ENCODE measurements at regions not wholly inside any gene's neighbourhood (a gene's known extent, or its start where the extent isn't known, plus 50 kb on each side); places are given as distances from the start of the nearest gene placed in this dataset.

DNA sequence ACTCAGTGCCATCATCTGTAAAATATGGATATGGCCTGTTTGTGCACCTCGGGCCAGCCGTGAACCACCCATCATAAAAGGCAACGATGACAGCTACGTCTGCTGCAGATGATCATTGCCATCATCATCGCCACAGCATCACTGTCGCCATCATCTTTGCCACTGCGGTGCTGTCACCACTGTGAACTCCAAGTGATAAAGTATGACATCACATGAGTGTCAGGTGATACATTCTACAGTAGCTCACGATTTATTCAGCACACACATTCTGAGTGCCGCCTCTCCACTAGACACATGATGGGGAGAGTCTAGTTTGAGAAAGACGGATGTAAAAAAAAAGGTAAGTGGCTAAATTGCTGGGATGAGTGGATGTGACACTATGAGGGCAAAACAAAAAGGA lies 755.4 kb upstream of the RAB6C start:
- TF ChIP-seq, protein P1, sequence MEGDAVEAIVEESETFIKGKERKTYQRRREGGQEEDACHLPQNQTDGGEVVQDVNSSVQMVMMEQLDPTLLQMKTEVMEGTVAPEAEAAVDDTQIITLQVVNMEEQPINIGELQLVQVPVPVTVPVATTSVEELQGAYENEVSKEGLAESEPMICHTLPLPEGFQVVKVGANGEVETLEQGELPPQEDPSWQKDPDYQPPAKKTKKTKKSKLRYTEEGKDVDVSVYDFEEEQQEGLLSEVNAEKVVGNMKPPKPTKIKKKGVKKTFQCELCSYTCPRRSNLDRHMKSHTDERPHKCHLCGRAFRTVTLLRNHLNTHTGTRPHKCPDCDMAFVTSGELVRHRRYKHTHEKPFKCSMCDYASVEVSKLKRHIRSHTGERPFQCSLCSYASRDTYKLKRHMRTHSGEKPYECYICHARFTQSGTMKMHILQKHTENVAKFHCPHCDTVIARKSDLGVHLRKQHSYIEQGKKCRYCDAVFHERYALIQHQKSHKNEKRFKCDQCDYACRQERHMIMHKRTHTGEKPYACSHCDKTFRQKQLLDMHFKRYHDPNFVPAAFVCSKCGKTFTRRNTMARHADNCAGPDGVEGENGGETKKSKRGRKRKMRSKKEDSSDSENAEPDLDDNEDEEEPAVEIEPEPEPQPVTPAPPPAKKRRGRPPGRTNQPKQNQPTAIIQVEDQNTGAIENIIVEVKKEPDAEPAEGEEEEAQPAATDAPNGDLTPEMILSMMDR (IDR thresholded peaks at IDR 0.05), result no peak
- no peak for TF ChIP-seq POLR2A (IDR thresholded peaks at IDR 0.05)
